ENCODE measurements at regions not wholly inside any gene's neighbourhood (a gene's known extent, or its start where the extent isn't known, plus 50 kb on each side); places are given as distances from the start of the nearest gene placed in this dataset.

DNA sequence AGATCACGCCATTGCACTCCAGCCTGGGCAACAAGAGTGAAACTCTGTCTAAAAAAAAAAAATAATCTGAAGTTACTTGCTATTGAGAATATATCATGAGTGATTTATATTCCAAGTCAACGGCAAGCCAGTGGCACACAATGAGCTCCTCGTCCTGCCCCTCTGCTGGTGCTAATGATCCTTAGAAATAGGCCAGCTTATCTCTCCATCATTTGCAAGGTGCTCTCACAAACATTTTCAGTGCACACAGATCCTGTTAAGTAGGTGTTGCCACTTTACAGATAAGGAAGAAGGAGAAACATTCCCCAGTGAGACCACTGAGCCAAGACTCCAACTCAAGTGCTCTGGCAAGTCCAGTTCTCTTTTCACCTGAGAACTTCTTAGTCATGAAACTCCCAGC lies 91.3 kb upstream of the GPR45 start:
- TF ChIP-seq, protein P1, sequence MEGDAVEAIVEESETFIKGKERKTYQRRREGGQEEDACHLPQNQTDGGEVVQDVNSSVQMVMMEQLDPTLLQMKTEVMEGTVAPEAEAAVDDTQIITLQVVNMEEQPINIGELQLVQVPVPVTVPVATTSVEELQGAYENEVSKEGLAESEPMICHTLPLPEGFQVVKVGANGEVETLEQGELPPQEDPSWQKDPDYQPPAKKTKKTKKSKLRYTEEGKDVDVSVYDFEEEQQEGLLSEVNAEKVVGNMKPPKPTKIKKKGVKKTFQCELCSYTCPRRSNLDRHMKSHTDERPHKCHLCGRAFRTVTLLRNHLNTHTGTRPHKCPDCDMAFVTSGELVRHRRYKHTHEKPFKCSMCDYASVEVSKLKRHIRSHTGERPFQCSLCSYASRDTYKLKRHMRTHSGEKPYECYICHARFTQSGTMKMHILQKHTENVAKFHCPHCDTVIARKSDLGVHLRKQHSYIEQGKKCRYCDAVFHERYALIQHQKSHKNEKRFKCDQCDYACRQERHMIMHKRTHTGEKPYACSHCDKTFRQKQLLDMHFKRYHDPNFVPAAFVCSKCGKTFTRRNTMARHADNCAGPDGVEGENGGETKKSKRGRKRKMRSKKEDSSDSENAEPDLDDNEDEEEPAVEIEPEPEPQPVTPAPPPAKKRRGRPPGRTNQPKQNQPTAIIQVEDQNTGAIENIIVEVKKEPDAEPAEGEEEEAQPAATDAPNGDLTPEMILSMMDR (conservative IDR thresholded peaks at IDR 0.05): no peak
- H3K27ac Mint-ChIP-seq (ENCODE audit: unreplicated experiment): no peak overlapping the region
- H3K36me3 Mint-ChIP-seq (ENCODE audit: low read depth): peaks cover 49% of the 10 kb centered on the region
- H3K4me1 Mint-ChIP-seq: peaks cover 6% of the 10 kb centered on the region
- no peak for DNase-seq (ENCODE audit: low read depth, low spot score)
- H3K4me3 Mint-ChIP-seq: no peak overlapping the region
- peaks cover 3% of the 10 kb centered on the region for H3K9me3 Mint-ChIP-seq
- no peaks in the 10 kb centered on the region for H3K27me3 Mint-ChIP-seq (ENCODE audit: low read depth)

- TF ChIP-seq, protein P1 (conservative IDR thresholded peaks at IDR 0.05): no peak
- Mint-ChIP-seq H3K27ac (ENCODE audit: unreplicated experiment) (no peak overlapping the region), H3K9me3 (peaks cover 27% of the 10 kb centered on the region), H3K36me3 (ENCODE audit: low read depth) (peaks cover 62% of the 10 kb centered on the region), H3K4me1 (no peaks in the 10 kb centered on the region), H3K4me3 (no peak overlapping the region), H3K27me3 (ENCODE audit: low read depth) (peaks cover 3% of the 10 kb centered on the region)
- no peak for DNase-seq (ENCODE audit: low read depth, low spot score)
Measured at GRCh38 chr2:105154119-105154818, 87.3 kb upstream of the GPR45 start.

DNA sequence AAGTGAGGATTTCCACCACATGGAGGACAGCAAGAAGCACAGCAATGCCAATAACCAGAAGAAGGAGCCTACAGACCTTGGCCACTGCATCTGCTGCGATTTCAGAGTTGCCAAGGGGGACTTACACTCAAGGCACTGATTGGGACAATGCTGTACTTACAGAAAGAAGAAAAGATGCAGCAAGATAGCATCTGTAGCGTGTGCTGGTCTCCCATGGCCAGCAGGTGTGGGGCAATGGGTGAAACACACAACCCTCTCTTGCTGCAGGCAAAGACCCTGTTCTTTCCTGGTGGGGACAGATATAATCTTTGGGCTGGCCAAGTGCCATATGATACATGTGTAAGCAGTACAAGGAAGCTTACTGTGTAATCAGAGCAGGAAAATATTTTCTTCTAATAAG lies 85.4 kb upstream of the GPR45 start:
- peaks cover 3% of the 10 kb centered on the region for H3K27me3 Mint-ChIP-seq (ENCODE audit: low read depth)
- H3K36me3 Mint-ChIP-seq (ENCODE audit: low read depth): peaks cover 65% of the 10 kb centered on the region
- H3K4me1 Mint-ChIP-seq: no peaks in the 10 kb centered on the region
- DNase-seq (ENCODE audit: low read depth, low spot score): no peak
- no peak overlapping the region for H3K4me3 Mint-ChIP-seq
- peaks cover 34% of the 10 kb centered on the region for H3K9me3 Mint-ChIP-seq
- no peak overlapping the region for H3K27ac Mint-ChIP-seq (ENCODE audit: unreplicated experiment)
- TF ChIP-seq, protein P1 (conservative IDR thresholded peaks at IDR 0.05): no peak

- TF ChIP-seq, protein P1 (conservative IDR thresholded peaks at IDR 0.05): no peak
- DNase-seq (ENCODE audit: low read depth, low spot score): no peak
- Mint-ChIP-seq H3K4me3 (no peak overlapping the region), H3K36me3 (ENCODE audit: low read depth) (peaks cover 61% of the 10 kb centered on the region), H3K4me1 (no peaks in the 10 kb centered on the region), H3K9me3 (peaks cover 38% of the 10 kb centered on the region), H3K27me3 (ENCODE audit: low read depth) (peaks cover 5% of the 10 kb centered on the region), H3K27ac (ENCODE audit: unreplicated experiment) (no peak overlapping the region)
Measured at GRCh38 chr2:105158002-105158401, 83.5 kb upstream of the GPR45 start.

GRCh38 chr2:105166688-105167087 lies 74.9 kb upstream of the GPR45 start:
- H3K4me3 Mint-ChIP-seq: no peak overlapping the region
- peaks cover 7% of the 10 kb centered on the region for H3K36me3 Mint-ChIP-seq (ENCODE audit: low read depth)
- H3K27ac Mint-ChIP-seq (ENCODE audit: unreplicated experiment): no peak overlapping the region
- TF ChIP-seq, protein P1 (conservative IDR thresholded peaks at IDR 0.05): no peak
- H3K9me3 Mint-ChIP-seq: peaks cover 3% of the 10 kb centered on the region
- peaks cover 12% of the 10 kb centered on the region for H3K27me3 Mint-ChIP-seq (ENCODE audit: low read depth)
- H3K4me1 Mint-ChIP-seq: peaks cover 25% of the 10 kb centered on the region
- no peak for DNase-seq (ENCODE audit: low read depth, low spot score)

All from neural crest cell (in vitro differentiated cells).